ENCODE measurements at regions not wholly inside any gene's neighbourhood (a gene's known extent, or its start where the extent isn't known, plus 50 kb on each side); places are given as distances from the start of the nearest gene placed in this dataset.

- H3K9me3 Mint-ChIP-seq: no peaks in the 10 kb centered on the region
These were observed 424.5 kb upstream of the PCDH7 start for GRCh38 chr4:30295652-30296051.

GRCh38 chr4:30314001-30314400 is 406.2 kb upstream of the PCDH7 start:
- Mint-ChIP-seq H3K36me3 (no peaks in the 10 kb centered on the region), H3K27ac (no peak overlapping the region), H3K4me3 (no peak overlapping the region), H3K4me1 (ENCODE audit: unreplicated experiment) (no peaks in the 10 kb centered on the region), H3K27me3 (no peaks in the 10 kb centered on the region), H3K9me3 (peaks cover 4% of the 10 kb centered on the region)
- DNase-seq (ENCODE audit: extremely low spot score, unreplicated experiment): no peak
- no peak for TF ChIP-seq CTCF (conservative IDR thresholded peaks at IDR 0.05)

More at GRCh38 chr4:30295652-30296051, 424.5 kb upstream of the PCDH7 start:
- DNase-seq (ENCODE audit: extremely low spot score, unreplicated experiment): no peak
- H3K4me1 Mint-ChIP-seq (ENCODE audit: unreplicated experiment): no peaks in the 10 kb centered on the region
- no peak for TF ChIP-seq CTCF (conservative IDR thresholded peaks at IDR 0.05)
- H3K27ac Mint-ChIP-seq: no peak overlapping the region
- no peaks in the 10 kb centered on the region for H3K36me3 Mint-ChIP-seq
- H3K4me3 Mint-ChIP-seq: no peak overlapping the region
- no peaks in the 10 kb centered on the region for H3K27me3 Mint-ChIP-seq

DNA sequence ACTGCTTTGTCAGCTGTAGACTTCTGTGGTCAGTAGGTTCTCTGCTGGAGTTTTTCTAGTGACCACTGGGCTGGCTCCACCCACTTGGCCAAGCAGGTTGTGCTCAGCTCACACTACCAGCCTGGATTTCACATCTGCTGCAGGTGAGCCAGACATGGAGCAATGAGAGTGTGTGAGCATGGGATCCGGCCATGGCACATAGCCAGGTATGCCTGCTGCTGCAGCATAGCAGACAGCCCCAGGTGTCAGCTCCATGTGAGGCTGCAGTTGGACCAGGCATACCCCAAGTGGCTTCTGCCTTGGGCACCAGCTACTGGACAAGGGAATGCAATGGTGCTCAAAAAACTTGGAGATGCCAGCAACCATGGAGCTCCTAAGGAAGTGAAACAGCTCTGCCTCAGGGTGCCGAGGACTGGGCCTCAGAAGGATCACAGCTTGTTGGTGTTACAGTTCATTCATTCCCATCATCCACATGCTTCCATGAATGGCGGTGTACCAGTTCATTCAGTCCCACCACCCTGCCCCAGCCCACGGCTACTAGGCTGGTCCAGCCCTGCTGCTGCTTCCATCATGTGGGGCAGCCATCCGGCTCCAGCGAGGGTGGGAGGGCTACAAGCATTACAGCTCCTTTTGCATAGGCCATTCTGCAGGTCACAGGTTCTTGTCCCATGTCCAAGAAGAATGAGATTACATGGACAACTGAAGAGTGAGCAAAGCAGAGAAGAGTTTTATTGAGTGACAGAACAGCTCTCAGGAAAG is 389.1 kb upstream of the PCDH7 start:
- Mint-ChIP-seq H3K27me3 (no peaks in the 10 kb centered on the region), H3K4me1 (ENCODE audit: unreplicated experiment) (no peaks in the 10 kb centered on the region), H3K9me3 (no peaks in the 10 kb centered on the region), H3K27ac (no peak overlapping the region), H3K4me3 (no peak overlapping the region), H3K36me3 (no peaks in the 10 kb centered on the region)
- DNase-seq (ENCODE audit: extremely low spot score, unreplicated experiment): no peak
- no peak for TF ChIP-seq CTCF (conservative IDR thresholded peaks at IDR 0.05)

- no peak for TF ChIP-seq CTCF (conservative IDR thresholded peaks at IDR 0.05)
- Mint-ChIP-seq H3K4me1 (ENCODE audit: unreplicated experiment) (no peaks in the 10 kb centered on the region), H3K27ac (no peak overlapping the region), H3K27me3 (no peaks in the 10 kb centered on the region), H3K36me3 (no peaks in the 10 kb centered on the region), H3K9me3 (peaks cover 6% of the 10 kb centered on the region), H3K4me3 (no peak overlapping the region)
- DNase-seq (ENCODE audit: extremely low spot score, unreplicated experiment): no peak
These were observed 378.4 kb upstream of the PCDH7 start for GRCh38 chr4:30341731-30342130.

GRCh38 chr4:30350288-30350687 is 369.9 kb upstream of the PCDH7 start:
- DNase-seq (ENCODE audit: extremely low spot score, unreplicated experiment): no peak
- Mint-ChIP-seq H3K36me3 (no peaks in the 10 kb centered on the region), H3K9me3 (no peaks in the 10 kb centered on the region), H3K4me3 (no peak overlapping the region), H3K27ac (no peak overlapping the region), H3K4me1 (ENCODE audit: unreplicated experiment) (no peaks in the 10 kb centered on the region), H3K27me3 (no peaks in the 10 kb centered on the region)
- TF ChIP-seq CTCF (conservative IDR thresholded peaks at IDR 0.05): no peak

All from type B pancreatic cell (in vitro differentiated cells).